ENCODE measurements at regions not wholly inside any gene's neighbourhood (a gene's known extent, or its start where the extent isn't known, plus 50 kb on each side); places are given as distances from the start of the nearest gene placed in this dataset. TPM values are rescaled to one million over a fixed set of nuclear protein-coding genes. Genes with fewer than 3 reads are reported as not detected.

DNA sequence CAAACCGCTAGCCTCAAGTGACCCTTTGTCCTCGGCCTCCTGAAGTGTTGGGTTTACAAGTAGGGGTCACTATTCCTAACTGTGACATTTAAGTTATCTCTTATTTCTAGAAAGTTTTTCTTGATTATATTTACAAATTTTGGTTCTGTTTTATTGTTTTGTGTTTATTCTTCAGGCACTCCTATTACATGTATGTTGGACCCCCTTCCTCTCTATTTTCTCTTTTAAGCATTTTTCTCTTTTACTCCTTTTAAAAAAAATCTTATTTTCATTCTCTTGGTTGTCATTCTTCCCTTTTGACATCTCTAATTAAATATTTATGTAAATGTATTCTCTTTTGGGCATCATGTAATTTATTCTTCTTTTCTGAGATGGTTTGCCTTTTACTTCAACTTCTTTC is 50.4 kb upstream of the MAP3K7 start:
- Mint-ChIP-seq H3K9me3 (peaks cover 10% of the 10 kb centered on the region), H3K4me1 (ENCODE audit: low read depth) (no peaks in the 10 kb centered on the region), H3K36me3 (ENCODE audit: low read depth) (peaks cover 3% of the 10 kb centered on the region), H3K27ac (no peak overlapping the region), H3K27me3 (ENCODE audit: low read depth) (peaks cover 13% of the 10 kb centered on the region), H3K4me3 (no peak overlapping the region)
- no peak for DNase-seq
- CTCF ChIA-PET = no interaction called here
- intact Hi-C loops (cut with micrococcal nuclease) = no loop called here

Small RNA genes lying in the stretch of these regions (microRNA-seq; reads per million reads assigned to microRNA genes)
- gene MIR4643 (ENCODE audit: borderline microRNAs expressed, borderline replicate concordance) = not detected
